C4-2B (cell line): ENCODE measurements at regions not wholly inside any gene's neighbourhood (a gene's known extent, or its start where the extent isn't known, plus 50 kb on each side); places are given as distances from the start of the nearest gene placed in this dataset.

Source experiments
- CTCF ChIP-seq: fragments of 450-650 bp; conservative IDR thresholded peaks from 2 replicates; pipeline ENCODE4 v1.5.1; 2017; ENCODE audit warnings: mild to moderate bottlenecking
- ZFX ChIP-seq: fragments of 450-650 bp; IDR thresholded peaks from 2 replicates; pipeline ENCODE4 v1.6.1; 2017

- TF ChIP-seq CTCF: no peak
- TF ChIP-seq ZFX: no peak
These were observed 368.6 kb downstream of the PRELID2 start for GRCh38 chr5:145466533-145466932.
